ENCODE measurements at regions not wholly inside any gene's neighbourhood (a gene's known extent, or its start where the extent isn't known, plus 50 kb on each side); places are given as distances from the start of the nearest gene placed in this dataset.
A peak's percentile ranks its signal among the peaks of the same experiment; 100 is the strongest.

- DNase-seq, result no peak
Observed at GRCh38 chr4:53682908-53683307, 91.6 kb upstream of the LNX1 start.

GRCh38 chr4:53682196-53682595, 90.9 kb upstream of the LNX1 start:
- DNase-seq, result no peak

- DNase-seq, result no peak
Observed at GRCh38 chr4:53680598-53680997, 89.3 kb upstream of the LNX1 start.

- no peak for DNase-seq
Observed at GRCh38 chr4:53680168-53680567, 88.9 kb upstream of the LNX1 start.

- DNase-seq, result no peak
Observed at GRCh38 chr4:53676402-53676871, 85.2 kb upstream of the LNX1 start.

- DNase-seq, result no peak
Observed at GRCh38 chr4:53674903-53675302, 83.6 kb upstream of the LNX1 start.

- DNase-seq, result no peak
Observed at GRCh38 chr4:53672873-53673272, 81.6 kb upstream of the LNX1 start.

GRCh38 chr4:53671757-53672156, 80.5 kb upstream of the LNX1 start:
- DNase-seq, result peak; percentile 66 to 87

GRCh38 chr4:53659737-53660136, 68.5 kb upstream of the LNX1 start:
- no peak for DNase-seq

GRCh38 chr4:53659112-53659511, 67.8 kb upstream of the LNX1 start:
- no peak for DNase-seq

- no peak for DNase-seq
Observed at GRCh38 chr4:53658029-53658428, 66.7 kb upstream of the LNX1 start.

- DNase-seq, result no peak
Observed at GRCh38 chr4:53656421-53656981, 65.2 kb upstream of the LNX1 start.

GRCh38 chr4:53654300-53654758, 63.0 kb upstream of the LNX1 start:
- peak in 1 of 2 experiments; percentile 23 for DNase-seq

- DNase-seq, result peak; percentile 63 to 67
Observed at GRCh38 chr4:53653484-53654053, 62.3 kb upstream of the LNX1 start.

- no peak for DNase-seq
Observed at GRCh38 chr4:53651156-53651735, 60.0 kb upstream of the LNX1 start.

GRCh38 chr4:53649357-53649756, 58.1 kb upstream of the LNX1 start:
- DNase-seq, result no peak

GRCh38 chr4:53647547-53647946, 56.3 kb upstream of the LNX1 start:
- no peak for DNase-seq

- DNase-seq, result peak; percentile 72 to 90
Observed at GRCh38 chr4:53646795-53647194, 55.5 kb upstream of the LNX1 start.

- DNase-seq, result no peak
Observed at GRCh38 chr4:53645108-53645507, 53.8 kb upstream of the LNX1 start.

- DNase-seq, result peak; percentile 13 to 43
Observed at GRCh38 chr4:53644607-53645006, 53.3 kb upstream of the LNX1 start.

Measured in NCI-H2081 (cell line).